Right lobe of liver (tissue), 6 donors: ENCODE measurements at regions not wholly inside any gene's neighbourhood (a gene's known extent, or its start where the extent isn't known, plus 50 kb on each side); places are given as distances from the start of the nearest gene placed in this dataset.
"Not testable (repeated sequence)": the region's sequence is repeated elsewhere in the genome, so short reads cannot be mapped to it uniquely, and the experiment has no call there.

Source experiments
- ATAC-seq, 4 donors: fragments of 200-7000 bp; cut with Tn5 transposase; one replicate each; pipeline ENCODE4 v1.9.1; 2020; ENCODE audit warnings: mild to moderate bottlenecking in 4 of 4, moderate library complexity in 4 of 4
- DNase-seq, 3 donors: peaks; one replicate each; pipeline ENCODE4 v3.0.0-alpha.2; 2020
- H3K27ac ChIP-seq, 3 donors: fragments of 200-600 bp; one replicate each; pipeline ENCODE4 v1.8.0; 2022
- H3K27me3 ChIP-seq, 2 donors: fragments of 200-600 bp; one replicate each; pipeline ENCODE4 v1.8.0; 2022
- H3K36me3 ChIP-seq, 4 donors: fragments of 200-600 bp; sonication (generic) in 1 of 4; one replicate each; pipeline versions ENCODE4 v1.5.1 to v1.8.0; 2017 to 2022; ENCODE audit warnings: control low read depth in 1 of 4
- H3K4me1 ChIP-seq, 4 donors: fragments of 200-600 bp; sonication (generic) in 1 of 4; one replicate each; pipeline versions ENCODE4 v1.5.1 to v1.8.0; 2017 to 2022; ENCODE audit warnings: control low read depth in 1 of 4
- H3K4me3 ChIP-seq, 3 donors: fragments of 200-600 bp; one replicate each; pipeline ENCODE4 v1.8.0; 2022
- H3K9me3 ChIP-seq, 4 donors: fragments of 200-600 bp; sonication (generic) in 1 of 4; one replicate each; pipeline versions ENCODE4 v1.5.1 to v1.8.0; 2017 to 2022; ENCODE audit warnings: control low read depth in 1 of 4
- CTCF ChIP-seq, 4 donors: fragments of 200-600 bp in 3 of 4; fragments of 450-650 bp in 1 of 4; IDR thresholded peaks; one replicate each; pipeline versions ENCODE4 v1.5.1 to v1.8.0; 2016 to 2022; ENCODE audit warnings: antibody characterized with exemption in 4 of 4, mild to moderate bottlenecking in 2 of 4
- POLR2A ChIP-seq: fragments of 450-650 bp; IDR thresholded peaks from one replicate; pipeline ENCODE4 v1.6.1; 2017; ENCODE audit warnings: antibody characterized with exemption, mild to moderate bottlenecking
- WGBS: methylation state at CpG from one replicate; pipeline ENCODE4 v1.1.6; 2018; ENCODE audit warnings: low coverage, low lambda C conversion rate; ENCODE audit not compliant: insufficient coverage; ENCODE audit errors: missing lambda C conversion rate; 5-methylcytosine and 5-hydroxymethylcytosine counted together
- intact Hi-C, 2 donors: fragments of 100-400 bp; cut with DNase I; formaldehyde crosslinking; loops; one replicate each; pipeline versions ENCODE4 v1.11.2 to v1.14.1; 2022
- donor health status: DM: no; HTN: yes; CAD: no.
- donor health status: DM: no; HTN: no; CAD: no.
- donor health status: DM: no; HTN: no; CAD: no.
- donor health status: DM: no; HTN: yes; CAD: no.
- donor health status: DM: no; HTN: yes; CAD: no.

GRCh38 chr2:209259767-209260166, 164.1 kb upstream of the MAP2 start:
- Histone ChIP-seq H3K9me3 (no peaks in the 10 kb centered on the region), H3K4me3 (no peak overlapping the region), H3K36me3 (no peaks in the 10 kb centered on the region), H3K27me3 (no peaks in the 10 kb centered on the region), H3K27ac (no peak overlapping the region), H3K4me1 (no peaks in the 10 kb centered on the region)
- no peak for DNase-seq
- TF ChIP-seq CTCF (IDR thresholded peaks at IDR 0.05) (no peak), POLR2A (no peak)
- 79% methylated on average over 7 of the region's 7 CpGs for WGBS
- no peak for ATAC-seq
- intact Hi-C loops, result no loop called here

DNA sequence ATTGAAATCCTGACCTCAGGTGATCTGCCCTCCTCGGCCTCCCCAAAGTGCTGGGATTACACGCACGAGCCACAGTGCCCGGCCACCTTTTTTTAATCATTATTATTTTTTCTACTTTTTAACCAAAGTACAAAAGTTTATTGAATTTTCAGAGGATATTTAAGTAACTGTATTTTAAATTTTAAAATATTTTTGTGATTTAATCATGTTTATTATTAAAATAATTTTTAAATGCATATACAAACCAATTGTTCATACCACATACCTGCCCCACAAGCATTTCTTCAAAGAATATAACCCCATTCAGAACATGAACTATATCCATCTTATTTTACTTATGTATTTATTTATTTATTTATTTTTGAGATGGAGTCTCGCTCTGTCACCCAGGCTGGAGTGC, 163.6 kb upstream of the MAP2 start:
- intact Hi-C loops, result no loop called here
- Histone ChIP-seq H3K27ac (no peak overlapping the region), H3K4me3 (no peak overlapping the region), H3K9me3 (no peaks in the 10 kb centered on the region), H3K36me3 (no peaks in the 10 kb centered on the region), H3K27me3 (no peaks in the 10 kb centered on the region), H3K4me1 (no peaks in the 10 kb centered on the region)
- 95% methylated on average over 5 of the region's 5 CpGs for WGBS
- ATAC-seq (no peak), DNase-seq (no peak)
- TF ChIP-seq POLR2A, result no peak
- no peak for TF ChIP-seq CTCF (IDR thresholded peaks at IDR 0.05)

DNA sequence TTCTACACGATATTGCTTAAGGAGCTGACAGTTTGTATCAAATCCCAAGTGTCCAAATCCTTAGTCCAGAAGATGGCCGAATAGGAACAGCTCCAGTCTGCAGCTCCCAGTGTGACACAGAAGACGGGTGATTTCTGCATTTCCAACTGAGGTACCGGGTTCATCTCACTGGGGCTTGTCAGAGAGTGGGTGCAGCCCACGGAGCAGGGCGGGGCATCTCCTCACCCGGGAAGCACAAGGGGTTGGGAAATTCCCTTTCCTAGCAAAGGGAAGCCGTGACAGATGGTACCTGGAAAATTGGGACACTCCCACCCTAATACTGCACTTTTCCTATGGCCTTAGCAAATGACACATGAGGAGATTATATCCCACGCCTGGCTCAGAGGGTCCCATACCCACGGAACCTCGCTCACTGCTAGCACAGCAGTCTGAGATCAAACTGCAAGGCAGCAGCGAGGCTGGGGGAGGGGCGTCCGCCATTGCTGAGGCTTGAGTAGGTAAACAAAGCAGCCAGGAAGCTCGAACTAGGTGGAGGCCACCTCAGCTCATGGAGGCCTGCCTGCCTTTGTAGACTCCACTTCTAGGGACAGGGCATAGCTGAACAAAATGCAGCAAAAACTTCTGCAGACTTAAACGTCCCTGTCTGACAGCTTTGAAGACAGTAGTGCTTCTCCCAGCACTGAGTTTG, 162.3 kb upstream of the MAP2 start:
- H3K4me1 ChIP-seq, ATAC-seq, H3K4me3 ChIP-seq, H3K27me3 ChIP-seq, intact Hi-C loops, H3K9me3 ChIP-seq, H3K36me3 ChIP-seq, DNase-seq, H3K27ac ChIP-seq: not testable (repeated sequence)
- WGBS, result 63% methylated on average over 5 of the region's 16 CpGs

- Histone ChIP-seq H3K4me3 (no peak overlapping the region), H3K9me3 (no peaks in the 10 kb centered on the region), H3K36me3 (no peaks in the 10 kb centered on the region), H3K27ac (no peak overlapping the region), H3K4me1 (no peaks in the 10 kb centered on the region), H3K27me3 (no peaks in the 10 kb centered on the region)
- no peak for DNase-seq
- ATAC-seq, result no peak
- no peak for TF ChIP-seq POLR2A
- TF ChIP-seq CTCF (IDR thresholded peaks at IDR 0.05), result no peak
- intact Hi-C loops, result no loop called here
- WGBS, result 37% methylated on average over 2 of the region's 2 CpGs
Observed at GRCh38 chr2:209269024-209269423, 154.8 kb upstream of the MAP2 start.

- intact Hi-C loops, result no loop called here
- Histone ChIP-seq H3K36me3 (no peaks in the 10 kb centered on the region), H3K4me3 (no peak overlapping the region), H3K4me1 (no peaks in the 10 kb centered on the region), H3K27ac (no peak overlapping the region), H3K27me3 (no peaks in the 10 kb centered on the region), H3K9me3 (no peaks in the 10 kb centered on the region)
- TF ChIP-seq CTCF (IDR thresholded peaks at IDR 0.05) (no peak), POLR2A (no peak)
- no peak for DNase-seq
- no peak for ATAC-seq
- WGBS, result 62% methylated on average over 3 of the region's 3 CpGs
Observed at GRCh38 chr2:209276000-209276399, 147.8 kb upstream of the MAP2 start.
